IMR-90 (cell line): ENCODE measurements at regions not wholly inside any gene's neighbourhood (a gene's known extent, or its start where the extent isn't known, plus 50 kb on each side); places are given as distances from the start of the nearest gene placed in this dataset.

Source experiments
- ATAC-seq: fragments of 200-7000 bp; cut with Tn5 transposase; 2 replicates; pipeline ENCODE4 v1.9.1; 2020; ENCODE audit warnings: low read depth, mild to moderate bottlenecking, moderate library complexity
- BruUV-seq: library from RNA; stranded (reverse); fragments of 400-500 nt; replicated peaks from 2 replicates; lab custom pipeline; 2021; lab: Mats Ljungman, UMichigan
- CTCF ChIA-PET: fragments of 300-600 bp; formaldehyde crosslinking; extraction: SDS; loops from one replicate; lab custom pipeline; 2021; ENCODE audit warnings: antibody characterized with exemption; lab: Yijun Ruan, JAX
- POLR2A ChIA-PET: fragments of 300-600 bp; sonication (Branson Sonifier 250); formaldehyde crosslinking; loops from one replicate; lab custom pipeline; 2022; ENCODE audit warnings: antibody characterized with exemption; ENCODE audit not compliant: unreplicated experiment; lab: Charles Lee
- DNase-seq: peaks from one replicate; pipeline ENCODE4 v3.0.0; 2013
- H2AFZ ChIP-seq: replicated peaks from 2 replicates; pipeline ENCODE3; 2013; ENCODE audit warnings: low read length, mild to moderate bottlenecking; ENCODE audit not compliant: poor library complexity
- H2AK5ac ChIP-seq: 2 replicates; pipeline ENCODE4 v1.6.1; 2013; ENCODE audit warnings: low read depth, low read length, inconsistent platforms
- H2AK9ac ChIP-seq: replicated peaks from 2 replicates; pipeline ENCODE3; 2013; ENCODE audit warnings: mild to moderate bottlenecking, low read depth, low read length, moderate library complexity; ENCODE audit not compliant: poor library complexity
- H2BK120ac ChIP-seq: 2 replicates; pipeline ENCODE4 v1.6.1; 2013; ENCODE audit warnings: low read depth, low read length, inconsistent platforms
- H2BK15ac ChIP-seq: 3 replicates; pipeline ENCODE4 v1.6.1; 2013; ENCODE audit warnings: low read depth, low read length, inconsistent platforms
- H2BK20ac ChIP-seq: 2 replicates; pipeline ENCODE4 v1.6.1; 2013; ENCODE audit warnings: low read depth, mild to moderate bottlenecking, inconsistent platforms, low read length, moderate library complexity
- H2BK5ac ChIP-seq: 2 replicates; pipeline ENCODE4 v1.6.1; 2013; ENCODE audit warnings: mild to moderate bottlenecking, low read depth, low read length, inconsistent platforms; ENCODE audit not compliant: poor library complexity, severe bottlenecking
- H3K14ac ChIP-seq: replicated peaks from 2 replicates; pipeline ENCODE4 v1.6.1; 2013; ENCODE audit warnings: low read depth, low read length, inconsistent platforms
- H3K18ac ChIP-seq: 2 replicates; pipeline ENCODE4 v1.6.1; 2013; ENCODE audit warnings: low read depth, low read length, control low read depth
- H3K23ac ChIP-seq: 2 replicates; pipeline ENCODE4 v1.6.1; 2013; ENCODE audit warnings: low read depth, low read length, inconsistent platforms
- H3K27ac ChIP-seq: 2 replicates; pipeline ENCODE4 v1.5.1; 2013; ENCODE audit warnings: mild to moderate bottlenecking, control low read depth, low read length; ENCODE audit not compliant: insufficient read depth
- H3K27me3 ChIP-seq: 2 replicates; pipeline ENCODE4 v1.6.1; 2013; ENCODE audit warnings: low read length; ENCODE audit not compliant: control insufficient read depth, insufficient read depth
- H3K36me3 ChIP-seq: 2 replicates; pipeline ENCODE4 v1.6.1; 2013; ENCODE audit warnings: low read length, mixed read lengths; ENCODE audit not compliant: control insufficient read depth, insufficient read depth
- H3K4ac ChIP-seq: 2 replicates; pipeline ENCODE4 v1.6.1; 2013; ENCODE audit warnings: low read depth, low read length, inconsistent platforms
- H3K4me1 ChIP-seq: 2 replicates; pipeline ENCODE4 v1.6.1; 2013; ENCODE audit warnings: low read length, mixed read lengths; ENCODE audit not compliant: control insufficient read depth, insufficient read depth
- H3K4me2 ChIP-seq: 2 replicates; pipeline ENCODE4 v1.6.1; 2013; ENCODE audit warnings: low read depth, mild to moderate bottlenecking, control low read depth, low read length, moderate library complexity
- H3K4me3 ChIP-seq: 2 replicates; pipeline ENCODE4 v1.5.1; 2013; ENCODE audit warnings: low read depth, mild to moderate bottlenecking, control low read depth, low read length, moderate library complexity; ENCODE audit not compliant: insufficient read depth
- H3K56ac ChIP-seq: 2 replicates; pipeline ENCODE4 v1.6.1; 2013; ENCODE audit warnings: low read length, inconsistent platforms; ENCODE audit not compliant: insufficient read depth; ENCODE audit errors: extremely low read depth
- H3K79me1 ChIP-seq, 2 experiments: 2 replicates each; pipeline ENCODE4 v1.6.1; 2013; ENCODE audit warnings: low read length in 2 of 2, inconsistent platforms in 1 of 2, low read depth in 1 of 2
- H3K9ac ChIP-seq: 2 replicates; pipeline ENCODE4 v1.6.1; 2013; ENCODE audit warnings: low read depth, low read length, control low read depth
- H3K9me1 ChIP-seq: 2 replicates; pipeline ENCODE4 v1.6.1; 2013; ENCODE audit warnings: low read length, inconsistent platforms; ENCODE audit not compliant: insufficient read depth
- H3K9me3 ChIP-seq: 2 replicates; pipeline ENCODE4 v1.6.1; 2013; ENCODE audit warnings: low read length; ENCODE audit not compliant: control insufficient read depth, insufficient read depth
- H4K20me1 ChIP-seq: 2 replicates; pipeline ENCODE4 v1.6.1; 2013; ENCODE audit warnings: low read length, inconsistent platforms; ENCODE audit not compliant: insufficient read depth
- H4K5ac ChIP-seq: 2 replicates; pipeline ENCODE4 v1.6.1; 2013; ENCODE audit warnings: mild to moderate bottlenecking, low read depth, low read length, control low read depth
- H4K8ac ChIP-seq, 2 experiments: 2 replicates each; pipeline ENCODE4 v1.6.1; 2013; ENCODE audit warnings: low read depth in 2 of 2, low read length in 2 of 2, control low read depth in 1 of 2, inconsistent platforms in 1 of 2
- H4K91ac ChIP-seq: 2 replicates; pipeline ENCODE4 v1.6.1; 2013; ENCODE audit warnings: low read depth, low read length, inconsistent platforms; ENCODE audit not compliant: insufficient read depth
- BHLHE40 ChIP-seq: fragments of 150-350 bp; IDR thresholded peaks from 2 replicates; pipeline ENCODE4 v1.6.1; 2016; ENCODE audit warnings: mild to moderate bottlenecking, low read depth, low read length
- FOS ChIP-seq: fragments of 150-350 bp; IDR thresholded peaks from 2 replicates; pipeline ENCODE4 v1.6.1; 2016; ENCODE audit warnings: low read depth, low read length
- MAZ ChIP-seq: IDR thresholded peaks from 2 replicates; pipeline ENCODE4 v1.6.1; 2012; ENCODE audit warnings: low read depth, mild to moderate bottlenecking, low read length, improper control_type of control experiment, moderate library complexity, borderline replicate concordance
- RAD21 ChIP-seq: IDR thresholded peaks from 2 replicates; pipeline ENCODE4 v1.6.1; 2012; ENCODE audit warnings: low read length, improper control_type of control experiment
- SMC3 ChIP-seq: fragments of 150-350 bp; IDR thresholded peaks from 2 replicates; pipeline ENCODE4 v1.6.1; 2016; ENCODE audit warnings: low read depth, mild to moderate bottlenecking, antibody characterized with exemption, low read length, moderate library complexity
- dilution Hi-C: fragments of 300-500 bp; cut with HindIII; formaldehyde crosslinking; loops from one replicate; pipeline ENCODE4 v1.14.3; 2018; ENCODE audit warnings: low sequenced_read_pairs; ENCODE audit not compliant: unreplicated experiment
- in situ Hi-C: fragments of 300-500 bp; cut with MboI; formaldehyde crosslinking; loops from 3 replicates; pipeline ENCODE4 v1.14.3; 2019; ENCODE audit warnings: low sequenced_read_pairs, inconsistent platforms, mixed read lengths
- intact Hi-C: fragments of 100-400 bp; cut with micrococcal nuclease; formaldehyde crosslinking; loops from 2 replicates; pipeline ENCODE4 v1.10.0; 2022

DNA sequence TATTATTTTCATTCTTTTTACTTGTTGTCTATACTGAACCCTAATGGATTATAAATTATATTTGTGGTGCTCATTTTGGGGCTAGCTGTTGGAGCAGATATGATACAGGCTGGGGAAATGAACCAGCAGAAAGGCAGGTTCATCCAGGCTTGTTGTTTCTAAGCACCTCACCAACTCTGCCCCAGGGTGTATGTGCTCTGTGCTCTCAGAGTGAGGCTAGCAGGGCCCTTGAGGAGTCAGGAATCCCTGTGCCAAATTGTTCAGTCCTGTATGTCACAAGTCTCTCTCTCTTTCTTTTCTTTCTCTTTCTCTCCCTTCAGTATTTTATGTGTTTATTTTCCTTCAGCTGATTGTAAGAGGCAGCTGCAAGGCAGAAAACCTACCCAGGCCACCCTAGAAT is 181.1 kb upstream of the DPP10 start:
- Histone ChIP-seq H3K79me1 (no peaks in the 10 kb centered on the region), H4K8ac (no peak overlapping the region), H3K36me3 (no peaks in the 10 kb centered on the region), H3K27ac (no peak overlapping the region), H2BK20ac (no peak overlapping the region), H4K91ac (no peak overlapping the region), H3K4me1 (no peaks in the 10 kb centered on the region), H3K9ac (no peak overlapping the region), H2BK5ac (no peak overlapping the region), H3K18ac (no peak overlapping the region), H3K56ac (no peak overlapping the region), H2AK5ac (no peak overlapping the region), H3K4ac (no peak overlapping the region), H4K5ac (no peak overlapping the region), H3K27me3 (no peaks in the 10 kb centered on the region), H2AFZ (no peak overlapping the region), H3K4me3 (no peak overlapping the region), H3K4me2 (no peak overlapping the region), H3K9me3 (peaks cover 3% of the 10 kb centered on the region; the same call in 1 of the 2 replicates), H3K9me1 (no peaks in the 10 kb centered on the region), H2BK15ac (no peak overlapping the region), H2AK9ac (no peak overlapping the region), H3K14ac (no peak overlapping the region), H2BK120ac (no peak overlapping the region), H4K20me1 (no peaks in the 10 kb centered on the region), H3K23ac (no peak overlapping the region)
- no peak for ATAC-seq
- dilution Hi-C loops = no loop called here
- POLR2A ChIA-PET = no interaction called here
- intact Hi-C loops = no loop called here
- no TSS peak for BruUV-seq
- TF ChIP-seq SMC3 = no peak
- no peak for TF ChIP-seq FOS
- TF ChIP-seq MAZ = no peak
- TF ChIP-seq BHLHE40 = no peak
- no peak for TF ChIP-seq RAD21
- in situ Hi-C loops = no loop called here
- CTCF ChIA-PET = no interaction called here
- DNase-seq = no peak
